Endothelial cell (in vitro differentiated cells): ENCODE measurements at regions not wholly inside any gene's neighbourhood (a gene's known extent, or its start where the extent isn't known, plus 50 kb on each side); places are given as distances from the start of the nearest gene placed in this dataset.
"Not testable (repeated sequence)": the region's sequence is repeated elsewhere in the genome, so short reads cannot be mapped to it uniquely, and the experiment has no call there.

Experiments
- DNase-seq: peaks from one replicate; pipeline ENCODE4 v3.0.0; 2021; ENCODE audit warnings: low spot score
- H3K27ac Mint-ChIP-seq: one replicate; pipeline ENCODE4 v1.8.0; 2021; ENCODE audit warnings: mixed read lengths, inconsistent platforms; ENCODE audit not compliant: unreplicated experiment
- H3K27me3 Mint-ChIP-seq: one replicate; pipeline ENCODE4 v1.8.0; 2021; ENCODE audit warnings: mild to moderate bottlenecking, moderate library complexity, mixed read lengths, inconsistent platforms; ENCODE audit not compliant: unreplicated experiment
- H3K36me3 Mint-ChIP-seq: one replicate; pipeline ENCODE4 v1.8.0; 2021; ENCODE audit warnings: mild to moderate bottlenecking, low read depth, mixed read lengths, inconsistent platforms; ENCODE audit not compliant: unreplicated experiment
- H3K4me1 Mint-ChIP-seq: one replicate; pipeline ENCODE4 v1.8.0; 2021; ENCODE audit warnings: mild to moderate bottlenecking, mixed read lengths, inconsistent platforms; ENCODE audit not compliant: unreplicated experiment
- H3K4me3 Mint-ChIP-seq: one replicate; pipeline ENCODE4 v1.8.0; 2021; ENCODE audit warnings: mild to moderate bottlenecking, mixed read lengths, inconsistent platforms; ENCODE audit not compliant: unreplicated experiment
- H3K9me3 Mint-ChIP-seq: one replicate; pipeline ENCODE4 v1.8.0; 2021; ENCODE audit warnings: mixed read lengths, inconsistent platforms; ENCODE audit not compliant: unreplicated experiment
- TF ChIP-seq, protein P1 (sequence below): fragments of 200-600 bp; sonication (generic); IDR thresholded peaks from one replicate; pipeline ENCODE4 v1.5.0; 2021; ENCODE audit warnings: antibody characterized with exemption; ENCODE audit not compliant: unreplicated experiment

DNA sequence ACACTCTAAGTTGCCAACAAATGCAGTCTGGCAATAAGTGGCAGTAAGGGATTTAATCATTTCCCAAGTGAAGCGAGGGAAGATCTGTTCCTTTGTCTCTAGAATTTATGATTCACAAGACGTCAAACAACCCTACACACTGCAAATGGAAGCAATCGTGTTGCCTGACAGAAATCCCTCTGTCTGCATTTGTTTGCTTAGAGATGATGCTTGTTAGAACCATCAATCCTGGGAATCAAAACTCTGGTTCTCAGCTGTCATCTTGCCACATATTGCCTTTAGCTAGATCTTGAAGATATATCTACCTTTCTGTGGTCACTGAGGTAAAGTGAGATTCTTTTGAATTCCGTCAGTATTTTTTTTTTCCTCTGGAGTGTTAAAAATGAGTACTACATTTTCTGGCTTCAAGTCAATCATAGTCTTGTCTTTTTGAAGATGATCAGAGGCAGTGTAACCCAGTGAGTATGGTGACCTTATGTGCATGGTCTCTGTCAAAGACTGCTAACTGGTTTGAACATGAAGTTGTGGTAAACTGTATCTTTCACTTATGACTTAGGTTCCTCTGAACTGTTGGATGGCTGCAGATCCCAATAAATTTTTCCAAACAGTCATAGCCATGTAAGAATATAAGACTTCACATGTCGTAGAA is 106.4 kb upstream of the STARD4 start:
- Mint-ChIP-seq H3K4me1 (no peaks in the 10 kb centered on the region), H3K4me3 (no peak overlapping the region), H3K27me3 (no peaks in the 10 kb centered on the region), H3K27ac (no peak overlapping the region), H3K36me3 (no peaks in the 10 kb centered on the region), H3K9me3 (no peaks in the 10 kb centered on the region)
- TF ChIP-seq, protein P1, sequence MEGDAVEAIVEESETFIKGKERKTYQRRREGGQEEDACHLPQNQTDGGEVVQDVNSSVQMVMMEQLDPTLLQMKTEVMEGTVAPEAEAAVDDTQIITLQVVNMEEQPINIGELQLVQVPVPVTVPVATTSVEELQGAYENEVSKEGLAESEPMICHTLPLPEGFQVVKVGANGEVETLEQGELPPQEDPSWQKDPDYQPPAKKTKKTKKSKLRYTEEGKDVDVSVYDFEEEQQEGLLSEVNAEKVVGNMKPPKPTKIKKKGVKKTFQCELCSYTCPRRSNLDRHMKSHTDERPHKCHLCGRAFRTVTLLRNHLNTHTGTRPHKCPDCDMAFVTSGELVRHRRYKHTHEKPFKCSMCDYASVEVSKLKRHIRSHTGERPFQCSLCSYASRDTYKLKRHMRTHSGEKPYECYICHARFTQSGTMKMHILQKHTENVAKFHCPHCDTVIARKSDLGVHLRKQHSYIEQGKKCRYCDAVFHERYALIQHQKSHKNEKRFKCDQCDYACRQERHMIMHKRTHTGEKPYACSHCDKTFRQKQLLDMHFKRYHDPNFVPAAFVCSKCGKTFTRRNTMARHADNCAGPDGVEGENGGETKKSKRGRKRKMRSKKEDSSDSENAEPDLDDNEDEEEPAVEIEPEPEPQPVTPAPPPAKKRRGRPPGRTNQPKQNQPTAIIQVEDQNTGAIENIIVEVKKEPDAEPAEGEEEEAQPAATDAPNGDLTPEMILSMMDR = no peak
- no peak for DNase-seq

DNA sequence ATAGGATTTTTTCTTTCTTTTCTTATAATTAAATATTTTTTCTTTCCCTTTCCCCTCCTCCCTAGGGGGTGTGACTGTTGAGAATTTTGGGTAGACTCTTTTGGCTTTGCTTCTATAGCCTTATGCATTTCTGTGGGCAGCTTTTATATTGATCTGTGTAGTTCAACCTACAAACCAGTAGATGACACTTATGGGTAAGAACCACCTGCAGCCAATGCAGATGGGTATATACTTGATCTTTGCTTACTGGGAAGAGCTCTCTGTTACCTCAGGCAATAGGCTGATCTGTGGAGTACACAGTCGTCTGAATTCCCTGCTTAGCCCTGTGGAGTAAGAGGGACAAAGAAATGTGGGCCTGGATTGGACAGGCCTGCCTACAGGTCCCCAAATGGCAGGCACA is 102.7 kb upstream of the STARD4 start:
- no peaks in the 10 kb centered on the region for H3K4me1 Mint-ChIP-seq
- no peaks in the 10 kb centered on the region for H3K27me3 Mint-ChIP-seq
- TF ChIP-seq, protein P1 = no peak
- no peak for DNase-seq
- H3K27ac Mint-ChIP-seq = no peak overlapping the region
- no peaks in the 10 kb centered on the region for H3K36me3 Mint-ChIP-seq
- peaks cover 6% of the 10 kb centered on the region for H3K9me3 Mint-ChIP-seq
- H3K4me3 Mint-ChIP-seq = no peak overlapping the region

- H3K27me3 Mint-ChIP-seq, H3K36me3 Mint-ChIP-seq, H3K27ac Mint-ChIP-seq, H3K4me1 Mint-ChIP-seq, H3K9me3 Mint-ChIP-seq, DNase-seq, H3K4me3 Mint-ChIP-seq: not testable (repeated sequence)
Measured at GRCh38 chr5:111612013-111612630, 99.8 kb upstream of the STARD4 start.

- Mint-ChIP-seq H3K27me3 (no peaks in the 10 kb centered on the region), H3K27ac (no peak overlapping the region), H3K36me3 (no peaks in the 10 kb centered on the region), H3K4me1 (peaks cover 7% of the 10 kb centered on the region), H3K4me3 (no peak overlapping the region), H3K9me3 (peaks cover 5% of the 10 kb centered on the region)
- TF ChIP-seq, protein P1 = no peak
- DNase-seq = no peak
Measured at GRCh38 chr5:111606194-111606593, 93.9 kb upstream of the STARD4 start.

GRCh38 chr5:111603446-111603827 is 91.1 kb upstream of the STARD4 start:
- TF ChIP-seq, protein P1 = no peak
- Mint-ChIP-seq H3K4me3 (no peak overlapping the region), H3K9me3 (no peaks in the 10 kb centered on the region), H3K27ac (no peak overlapping the region), H3K27me3 (no peaks in the 10 kb centered on the region), H3K4me1 (peaks cover 7% of the 10 kb centered on the region), H3K36me3 (no peaks in the 10 kb centered on the region)
- DNase-seq = no peak
